SK-N-SH (cell line): ENCODE measurements at regions not wholly inside any gene's neighbourhood (a gene's known extent, or its start where the extent isn't known, plus 50 kb on each side); places are given as distances from the start of the nearest gene placed in this dataset.

Source experiments
- CTCF ChIA-PET: fragments of 300-600, 350-600 bp; formaldehyde crosslinking; extraction: SDS; loops from one replicate; lab custom pipeline; 2021; lab: Yijun Ruan, JAX
- POLR2A ChIA-PET: fragments of 350-600 bp; sonication (Branson Sonifier 250); formaldehyde crosslinking; extraction: SDS; loops from one replicate; lab custom pipeline; 2020; ENCODE audit warnings: antibody characterized with exemption, inconsistent platforms; lab: Yijun Ruan, JAX
- DNase-seq: peaks from one replicate; pipeline ENCODE4 v3.0.0; 2012
- H2AFZ ChIP-seq: fragments of 200-600 bp; sonication (generic); 2 replicates; pipeline ENCODE4 v1.8.1; 2016; ENCODE audit warnings: antibody characterized with exemption, mild to moderate bottlenecking, low read depth
- H3F3A ChIP-seq: fragments of 200-600 bp; sonication (generic); replicated peaks from 2 replicates; pipeline ENCODE3; 2016; ENCODE audit warnings: antibody characterized with exemption, mild to moderate bottlenecking; ENCODE audit not compliant: insufficient read depth
- H3K27ac ChIP-seq, 2 experiments: fragments of 200-500 bp in 1 of 2; fragments of 200-600 bp in 1 of 2; sonication (Bioruptor generic) in 1 of 2; sonication (generic), shearing (Covaris generic) in 1 of 2; 2 replicates each; pipeline versions ENCODE4 v1.5.1 to v1.6.1; 2014 to 2016; ENCODE audit warnings: low read depth in 2 of 2, inconsistent platforms in 1 of 2, low read length in 1 of 2, mild to moderate bottlenecking in 1 of 2, mixed read lengths in 1 of 2
- H3K27me3 ChIP-seq: fragments of 200-600 bp; sonication (generic), shearing (Covaris generic); 2 replicates; pipeline ENCODE4 v1.6.1; 2016; ENCODE audit warnings: mixed run types; ENCODE audit not compliant: insufficient read depth
- H3K36me3 ChIP-seq, 2 experiments: fragments of 200-500 bp in 1 of 2; fragments of 200-600 bp in 1 of 2; sonication (Bioruptor generic) in 1 of 2; sonication (generic) in 1 of 2; replicated peaks in 1 of 2; 2 replicates each; pipeline versions ENCODE3 to v1.5.1; 2014 to 2016; ENCODE audit warnings: low read length in 1 of 2, mild to moderate bottlenecking in 1 of 2; ENCODE audit not compliant: insufficient read depth in 2 of 2, control insufficient read depth in 1 of 2
- H3K4me1 ChIP-seq, 2 experiments: fragments of 200-500 bp in 1 of 2; fragments of 200-600 bp in 1 of 2; sonication (Bioruptor generic) in 1 of 2; sonication (generic), shearing (Covaris generic) in 1 of 2; 2 replicates each; pipeline versions ENCODE4 v1.5.1 to v1.6.1; 2014 to 2016; ENCODE audit warnings: low read depth in 1 of 2, low read length in 1 of 2, mixed run types in 1 of 2; ENCODE audit not compliant: insufficient read depth in 2 of 2, control insufficient read depth in 1 of 2
- H3K4me2 ChIP-seq: fragments of 200-600 bp; sonication (generic), shearing (Covaris generic); 2 replicates; pipeline ENCODE4 v1.6.1; 2017; ENCODE audit warnings: mixed run types
- H3K4me3 ChIP-seq, 2 experiments: fragments of 200-500 bp in 1 of 2; fragments of 200-600 bp in 1 of 2; sonication (Bioruptor generic) in 1 of 2; sonication (generic), shearing (Covaris generic) in 1 of 2; 2 replicates each; pipeline versions ENCODE4 v1.5.1 to v1.8.1; 2014 to 2016; ENCODE audit warnings: low read depth in 2 of 2, inconsistent platforms in 1 of 2, low read length in 1 of 2, mild to moderate bottlenecking in 1 of 2, mixed read lengths in 1 of 2, moderate library complexity in 1 of 2
- H3K79me2 ChIP-seq: fragments of 200-600 bp; sonication (generic); 2 replicates; pipeline ENCODE4 v1.8.1; 2017; ENCODE audit warnings: mild to moderate bottlenecking; ENCODE audit not compliant: insufficient read depth
- H3K9ac ChIP-seq: fragments of 200-600 bp; sonication (generic); 2 replicates; pipeline ENCODE4 v1.6.1; 2017; ENCODE audit warnings: mixed run types
- H3K9me2 ChIP-seq: fragments of 200-600 bp; sonication (generic); 2 replicates; pipeline ENCODE4 v1.6.1; 2017; ENCODE audit warnings: mixed run types
- H3K9me3 ChIP-seq: fragments of 200-600 bp; sonication (generic); 2 replicates; pipeline ENCODE4 v1.6.1; 2017; ENCODE audit warnings: mixed run types, mild to moderate bottlenecking, moderate library complexity
- H4K20me1 ChIP-seq: fragments of 200-600 bp; sonication (generic); 2 replicates; pipeline ENCODE4 v1.6.1; 2017; ENCODE audit warnings: mild to moderate bottlenecking, mixed run types; ENCODE audit not compliant: insufficient read depth
- EP300 ChIP-seq, 2 experiments: IDR thresholded peaks; 2 replicates each; pipeline versions ENCODE4 v1.4.0 to v1.6.1; 2012; ENCODE audit warnings: borderline replicate concordance in 1 of 2, low read depth in 1 of 2, low read length in 1 of 2
- MAX ChIP-seq: IDR thresholded peaks from 2 replicates; pipeline ENCODE4 v1.4.0; 2012; ENCODE audit warnings: low read depth
- NFIC ChIP-seq: IDR thresholded peaks from 2 replicates; pipeline ENCODE4 v1.4.0; 2012; ENCODE audit warnings: borderline replicate concordance
- RAD21 ChIP-seq: IDR thresholded peaks from 2 replicates; pipeline ENCODE4 v1.6.1; 2012; ENCODE audit warnings: mild to moderate bottlenecking, low read length
- TCF12 ChIP-seq: IDR thresholded peaks from 2 replicates; pipeline ENCODE4 v1.4.0; 2012
- TEAD4 ChIP-seq: IDR thresholded peaks from 2 replicates; pipeline ENCODE4 v1.4.0; 2012; ENCODE audit warnings: mild to moderate bottlenecking, borderline replicate concordance; ENCODE audit not compliant: insufficient read depth
- ZBTB33 ChIP-seq: IDR thresholded peaks from 2 replicates; pipeline ENCODE4 v1.4.0; 2012; ENCODE audit warnings: low read depth, borderline replicate concordance
- WGBS: methylation state at CpG from one replicate; pipeline ENCODE4 v1.1.6; 2017; ENCODE audit warnings: low lambda C conversion rate; 5-methylcytosine and 5-hydroxymethylcytosine counted together

GRCh38 chrX:28085653-28086052 lies 104.4 kb upstream of the DCAF8L1 start:
- TF ChIP-seq ZBTB33 (no peak), TEAD4 (no peak), EP300 (IDR thresholded peaks at IDR 0.05; ENCODE audit: borderline replicate concordance in 1 of 2, low read depth in 1 of 2, low read length in 1 of 2) (no peak), RAD21 (no peak)
- POLR2A ChIA-PET, result no interaction called here
- no peak overlapping the region for H3K9ac ChIP-seq
- no peak overlapping the region for H3K4me2 ChIP-seq
- no peak overlapping the region for H3K27ac ChIP-seq
- CTCF ChIA-PET, result no interaction called here
- H3K79me2 ChIP-seq, result no peaks in the 10 kb centered on the region
- no peaks in the 10 kb centered on the region for H3K36me3 ChIP-seq
- no peaks in the 10 kb centered on the region for H3K27me3 ChIP-seq
- no peaks in the 10 kb centered on the region for H3K9me3 ChIP-seq
- no peak overlapping the region for H3K4me3 ChIP-seq
- no peak for DNase-seq
- no peaks in the 10 kb centered on the region for H4K20me1 ChIP-seq
- 0% methylated on average over 2 of the region's 2 CpGs for WGBS
- no peak overlapping the region for H2AFZ ChIP-seq
- no peaks in the 10 kb centered on the region for H3K9me2 ChIP-seq
- H3K4me1 ChIP-seq, result no peaks in the 10 kb centered on the region
- H3F3A ChIP-seq, result no peaks in the 10 kb centered on the region

GRCh38 chrX:28058901-28059300 lies 77.7 kb upstream of the DCAF8L1 start:
- H3K36me3 ChIP-seq, result no peaks in the 10 kb centered on the region
- H3F3A ChIP-seq, result no peaks in the 10 kb centered on the region
- no peak overlapping the region for H3K4me3 ChIP-seq
- CTCF ChIA-PET, result no interaction called here
- H3K27me3 ChIP-seq, result no peaks in the 10 kb centered on the region
- H3K79me2 ChIP-seq, result no peaks in the 10 kb centered on the region
- no peak overlapping the region for H3K9ac ChIP-seq
- POLR2A ChIA-PET, result no interaction called here
- H3K4me1 ChIP-seq, result no peaks in the 10 kb centered on the region
- no peak overlapping the region for H3K4me2 ChIP-seq
- 0% methylated on average over 2 of the region's 2 CpGs for WGBS
- H2AFZ ChIP-seq, result no peak overlapping the region
- no peaks in the 10 kb centered on the region for H4K20me1 ChIP-seq
- H3K27ac ChIP-seq, result no peak overlapping the region
- no peak for DNase-seq
- no peaks in the 10 kb centered on the region for H3K9me2 ChIP-seq
- TF ChIP-seq ZBTB33 (no peak), NFIC (no peak), TCF12 (no peak), MAX (no peak)
- TF ChIP-seq, all 33 proteins: peak for 0
- H3K9me3 ChIP-seq, result 0 out of 2 replicates have a peak, but pooled peaks cover 4% of the 10 kb centered on the region
